GM23338 (cell line): ENCODE measurements at regions not wholly inside any gene's neighbourhood (a gene's known extent, or its start where the extent isn't known, plus 50 kb on each side); places are given as distances from the start of the nearest gene placed in this dataset.

Experiments used
- ATAC-seq: fragments of 200-7000 bp; cut with Tn5 transposase; 3 replicates; pipeline ENCODE4 v1.9.1; 2020
- DNase-seq: peaks from one replicate; pipeline ENCODE4 v3.0.0-alpha.2; 2015; ENCODE audit warnings: low spot score
- H2AFZ ChIP-seq: fragments of 200-600 bp; sonication (generic); 2 replicates; pipeline ENCODE4 v1.8.0; 2016; ENCODE audit warnings: antibody characterized with exemption, mild to moderate bottlenecking, moderate library complexity
- H3F3A ChIP-seq: fragments of 200-600 bp; sonication (generic); replicated peaks from 2 replicates; pipeline ENCODE4 v1.8.0; 2017; ENCODE audit warnings: antibody characterized with exemption, mixed run types, low read depth
- H3K27ac ChIP-seq: fragments of 200-600 bp; sonication (generic); 2 replicates; pipeline ENCODE4 v1.6.1; 2016; ENCODE audit warnings: low read depth
- H3K27me3 ChIP-seq: fragments of 200-600 bp; sonication (generic); 2 replicates; pipeline ENCODE4 v1.8.0; 2016; ENCODE audit warnings: mild to moderate bottlenecking, mixed run types, moderate library complexity; ENCODE audit not compliant: insufficient read depth
- H3K36me3 ChIP-seq: fragments of 200-600 bp; sonication (generic); 2 replicates; pipeline ENCODE4 v1.8.0; 2016; ENCODE audit warnings: mild to moderate bottlenecking; ENCODE audit not compliant: insufficient read depth
- H3K4me1 ChIP-seq: fragments of 200-600 bp; sonication (generic); 2 replicates; pipeline ENCODE4 v1.8.0; 2016; ENCODE audit warnings: mild to moderate bottlenecking, moderate library complexity; ENCODE audit not compliant: insufficient read depth
- H3K4me2 ChIP-seq: fragments of 200-600 bp; sonication (generic); 2 replicates; pipeline ENCODE4 v1.7.1; 2017; ENCODE audit warnings: mixed run types
- H3K4me3 ChIP-seq: fragments of 200-600 bp; sonication (generic); 2 replicates; pipeline ENCODE4 v1.6.1; 2016; ENCODE audit warnings: mixed run types
- H3K79me2 ChIP-seq: fragments of 200-600 bp; sonication (generic); replicated peaks from 2 replicates; pipeline ENCODE4 v1.8.0; 2017; ENCODE audit warnings: mild to moderate bottlenecking; ENCODE audit not compliant: insufficient read depth
- H3K9me2 ChIP-seq: fragments of 200-600 bp; sonication (generic); 2 replicates; pipeline ENCODE4 v1.8.0; 2017; ENCODE audit not compliant: insufficient read depth
- H4K20me1 ChIP-seq: fragments of 200-600 bp; sonication (generic); replicated peaks from 2 replicates; pipeline ENCODE4 v1.8.0; 2017; ENCODE audit warnings: mild to moderate bottlenecking; ENCODE audit not compliant: insufficient read depth
- H3K27ac Mint-ChIP-seq: 2 replicates; pipeline ENCODE4 v1.8.0; 2020; ENCODE audit warnings: inconsistent platforms, mild to moderate bottlenecking, moderate library complexity, mixed read lengths
- H3K27me3 Mint-ChIP-seq: 3 replicates; pipeline ENCODE4 v1.8.0; 2022; ENCODE audit warnings: low read depth, mild to moderate bottlenecking, moderate library complexity, mixed read lengths, inconsistent platforms; ENCODE audit not compliant: insufficient read depth, poor library complexity
- H3K36me3 Mint-ChIP-seq: 3 replicates; pipeline ENCODE4 v1.8.0; 2021; ENCODE audit warnings: low read depth, mild to moderate bottlenecking, inconsistent platforms, moderate library complexity, mixed read lengths
- H3K4me1 Mint-ChIP-seq: 3 replicates; pipeline ENCODE4 v1.8.0; 2020; ENCODE audit warnings: mild to moderate bottlenecking, inconsistent platforms, mixed read lengths
- H3K4me3 Mint-ChIP-seq: 3 replicates; pipeline ENCODE4 v1.8.0; 2021; ENCODE audit warnings: moderate library complexity, mild to moderate bottlenecking, inconsistent platforms, mixed read lengths
- H3K9me3 Mint-ChIP-seq: 3 replicates; pipeline ENCODE4 v1.8.0; 2020; ENCODE audit warnings: moderate library complexity, mild to moderate bottlenecking, inconsistent platforms, mixed read lengths
- CREB1 ChIP-seq: fragments of 250-450 bp; sonication (Bioruptor Pico); IDR thresholded peaks from 2 replicates; pipeline ENCODE4 v1.5.0; 2020; ENCODE audit warnings: low read depth, mild to moderate bottlenecking, moderate library complexity
- ETS1 ChIP-seq: IDR thresholded peaks from 2 replicates; pipeline ENCODE4 v1.6.1; 2016; ENCODE audit warnings: antibody characterized with exemption
- EZH2 ChIP-seq: fragments of 200-600 bp; sonication (generic); IDR thresholded peaks from one replicate; pipeline ENCODE4 v1.8.0; 2017; ENCODE audit warnings: antibody characterized with exemption, mild to moderate bottlenecking, low read depth; ENCODE audit not compliant: unreplicated experiment
- JUNB ChIP-seq: IDR thresholded peaks from one replicate; pipeline ENCODE4 v1.6.1; 2016; ENCODE audit warnings: antibody characterized with exemption; ENCODE audit not compliant: unreplicated experiment
- NANOG ChIP-seq: IDR thresholded peaks from 2 replicates; pipeline ENCODE4 v1.6.1; 2016; ENCODE audit warnings: antibody characterized with exemption, borderline replicate concordance
- POLR2AphosphoS5 ChIP-seq: IDR thresholded peaks from 2 replicates; pipeline ENCODE4 v1.6.1; 2016; ENCODE audit warnings: antibody characterized with exemption, low read depth
- REST ChIP-seq: IDR thresholded peaks from one replicate; pipeline ENCODE4 v1.6.1; 2018; ENCODE audit warnings: antibody characterized with exemption; ENCODE audit not compliant: unreplicated experiment
- STAT1 ChIP-seq: IDR thresholded peaks from one replicate; pipeline ENCODE4 v1.6.1; 2016; ENCODE audit warnings: antibody characterized with exemption; ENCODE audit not compliant: unreplicated experiment
- ZNF114 ChIP-seq: fragments of 250-450 bp; sonication (Bioruptor Pico); IDR thresholded peaks from 2 replicates; pipeline ENCODE4 v1.5.0; 2020; ENCODE audit warnings: mild to moderate bottlenecking, moderate library complexity
- TF ChIP-seq, protein P1 (sequence below), 2 experiments: fragments of 200-600 bp in 1 of 2; sonication (generic) in 1 of 2; conservative IDR thresholded peaks; 2 replicates each; pipeline versions ENCODE4 v1.5.1 to v1.6.1; 2016 to 2017; ENCODE audit warnings: antibody characterized with exemption in 2 of 2, low read depth in 2 of 2, mild to moderate bottlenecking in 2 of 2, moderate library complexity in 1 of 2

GRCh38 chr17:77674358-77674757 is 284.1 kb upstream of the TNRC6C start:
- Histone ChIP-seq H2AFZ (no peak overlapping the region), H3K27ac (no peak overlapping the region), H3F3A (no peaks in the 10 kb centered on the region), H3K27me3 (no peaks in the 10 kb centered on the region), H3K4me3 (no peak overlapping the region), H3K9me2 (no peaks in the 10 kb centered on the region), H3K4me1 (no peaks in the 10 kb centered on the region), H4K20me1 (no peaks in the 10 kb centered on the region), H3K79me2 (no peaks in the 10 kb centered on the region), H3K4me2 (no peak overlapping the region), H3K36me3 (no peaks in the 10 kb centered on the region)
- Mint-ChIP-seq H3K36me3 (peaks cover 5% of the 10 kb centered on the region; the same call in 2 of the 3 replicates), H3K27me3 (peaks cover 5% of the 10 kb centered on the region), H3K27ac (no peak overlapping the region), H3K4me1 (peaks cover 14% of the 10 kb centered on the region), H3K9me3 (peaks cover 5% of the 10 kb centered on the region; the same call in 2 of the 3 replicates), H3K4me3 (no peak overlapping the region)
- ATAC-seq, result no peak
- TF ChIP-seq NANOG (no peak), JUNB (no peak), POLR2AphosphoS5 (no peak), ETS1 (no peak)
- TF ChIP-seq, protein P1, sequence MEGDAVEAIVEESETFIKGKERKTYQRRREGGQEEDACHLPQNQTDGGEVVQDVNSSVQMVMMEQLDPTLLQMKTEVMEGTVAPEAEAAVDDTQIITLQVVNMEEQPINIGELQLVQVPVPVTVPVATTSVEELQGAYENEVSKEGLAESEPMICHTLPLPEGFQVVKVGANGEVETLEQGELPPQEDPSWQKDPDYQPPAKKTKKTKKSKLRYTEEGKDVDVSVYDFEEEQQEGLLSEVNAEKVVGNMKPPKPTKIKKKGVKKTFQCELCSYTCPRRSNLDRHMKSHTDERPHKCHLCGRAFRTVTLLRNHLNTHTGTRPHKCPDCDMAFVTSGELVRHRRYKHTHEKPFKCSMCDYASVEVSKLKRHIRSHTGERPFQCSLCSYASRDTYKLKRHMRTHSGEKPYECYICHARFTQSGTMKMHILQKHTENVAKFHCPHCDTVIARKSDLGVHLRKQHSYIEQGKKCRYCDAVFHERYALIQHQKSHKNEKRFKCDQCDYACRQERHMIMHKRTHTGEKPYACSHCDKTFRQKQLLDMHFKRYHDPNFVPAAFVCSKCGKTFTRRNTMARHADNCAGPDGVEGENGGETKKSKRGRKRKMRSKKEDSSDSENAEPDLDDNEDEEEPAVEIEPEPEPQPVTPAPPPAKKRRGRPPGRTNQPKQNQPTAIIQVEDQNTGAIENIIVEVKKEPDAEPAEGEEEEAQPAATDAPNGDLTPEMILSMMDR (conservative IDR thresholded peaks at IDR 0.05; ENCODE audit: low read depth in 2 of 2), result no peak
- DNase-seq, result no peak

GRCh38 chr17:77675411-77675810 is 283.1 kb upstream of the TNRC6C start:
- peaks cover 5% of the 10 kb centered on the region for H3K27me3 Mint-ChIP-seq
- no peaks in the 10 kb centered on the region for H3F3A ChIP-seq
- H3K9me3 Mint-ChIP-seq, result no peaks in the 10 kb centered on the region; the same call in 2 of the 3 replicates
- TF ChIP-seq POLR2AphosphoS5, result no peak
- no peak for TF ChIP-seq STAT1
- TF ChIP-seq CREB1, result no peak
- H3K4me1 ChIP-seq, result no peaks in the 10 kb centered on the region
- ATAC-seq (no peak), DNase-seq (no peak)
- no peaks in the 10 kb centered on the region for H3K36me3 ChIP-seq
- no peak overlapping the region for H3K4me3 ChIP-seq
- H3K36me3 Mint-ChIP-seq, result no peaks in the 10 kb centered on the region; the same call in 2 of the 3 replicates
- H3K79me2 ChIP-seq, result no peaks in the 10 kb centered on the region
- no peaks in the 10 kb centered on the region for H4K20me1 ChIP-seq
- no peak overlapping the region for H3K4me2 ChIP-seq
- no peak overlapping the region for H3K27ac ChIP-seq
- H3K27ac Mint-ChIP-seq, result no peak overlapping the region
- H2AFZ ChIP-seq, result no peak overlapping the region
- no peaks in the 10 kb centered on the region for H3K27me3 ChIP-seq
- H3K9me2 ChIP-seq, result no peaks in the 10 kb centered on the region
- H3K4me1 Mint-ChIP-seq, result peaks cover 14% of the 10 kb centered on the region
- no peak overlapping the region for H3K4me3 Mint-ChIP-seq

DNA sequence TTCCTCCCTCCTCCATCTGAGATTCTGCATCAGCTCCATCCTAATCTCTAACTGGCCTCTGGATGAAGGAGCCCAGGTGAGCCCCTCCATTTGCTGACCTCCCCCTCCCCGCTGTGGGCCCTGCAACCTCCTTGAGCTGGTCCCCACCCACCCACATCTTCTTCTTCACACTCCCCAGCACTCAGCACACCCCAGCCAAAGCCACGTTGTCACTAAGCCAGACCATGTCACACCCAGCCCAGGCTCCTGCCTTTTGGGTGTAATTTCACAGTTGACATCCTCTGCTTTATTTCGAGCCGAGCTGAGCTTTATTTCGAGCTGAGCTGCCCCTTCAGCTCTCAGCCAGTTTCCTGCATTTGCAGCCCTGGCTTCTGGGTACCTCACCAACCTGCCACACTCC is 282.7 kb upstream of the TNRC6C start:
- Histone ChIP-seq H3K4me3 (no peak overlapping the region), H3K27me3 (no peaks in the 10 kb centered on the region), H3F3A (no peaks in the 10 kb centered on the region), H3K4me1 (no peaks in the 10 kb centered on the region), H3K27ac (no peak overlapping the region), H2AFZ (no peak overlapping the region), H4K20me1 (no peaks in the 10 kb centered on the region), H3K9me2 (no peaks in the 10 kb centered on the region), H3K4me2 (no peak overlapping the region), H3K79me2 (no peaks in the 10 kb centered on the region), H3K36me3 (no peaks in the 10 kb centered on the region)
- ATAC-seq (no peak), DNase-seq (no peak)
- Mint-ChIP-seq H3K27ac (no peak overlapping the region), H3K27me3 (peaks cover 5% of the 10 kb centered on the region), H3K36me3 (no peaks in the 10 kb centered on the region; the same call in 2 of the 3 replicates), H3K9me3 (no peaks in the 10 kb centered on the region; the same call in 2 of the 3 replicates), H3K4me3 (no peak overlapping the region), H3K4me1 (peaks cover 14% of the 10 kb centered on the region)
- TF ChIP-seq CREB1, result no peak
- TF ChIP-seq REST, result no peak
- no peak for TF ChIP-seq JUNB
- TF ChIP-seq ZNF114 (CRISPR knock-in tag), result no peak
- no peak for TF ChIP-seq EZH2
- no peak for TF ChIP-seq POLR2AphosphoS5
